Activated naive CD4-positive, alpha-beta T cell treated with anti-CD3 and anti-CD28 coated beads, Interleukin-2, amount 50 U/mL, for 16 hours (primary cell): ENCODE measurements at regions not wholly inside any gene's neighbourhood (a gene's known extent, or its start where the extent isn't known, plus 50 kb on each side); places are given as distances from the start of the nearest gene placed in this dataset.
"Not testable (repeated sequence)": the region's sequence is repeated elsewhere in the genome, so short reads cannot be mapped to it uniquely, and the experiment has no call there.

Experiments used
- DNase-seq: peaks from one replicate; pipeline ENCODE4 v3.0.0-alpha.2; 2020

GRCh38 chr19:27419217-27419616 is 1793.7 kb downstream of the UQCRFS1 start:
- not testable (repeated sequence) for DNase-seq

GRCh38 chr19:27393591-27393990 is 1819.4 kb downstream of the UQCRFS1 start:
- DNase-seq: no peak

DNA sequence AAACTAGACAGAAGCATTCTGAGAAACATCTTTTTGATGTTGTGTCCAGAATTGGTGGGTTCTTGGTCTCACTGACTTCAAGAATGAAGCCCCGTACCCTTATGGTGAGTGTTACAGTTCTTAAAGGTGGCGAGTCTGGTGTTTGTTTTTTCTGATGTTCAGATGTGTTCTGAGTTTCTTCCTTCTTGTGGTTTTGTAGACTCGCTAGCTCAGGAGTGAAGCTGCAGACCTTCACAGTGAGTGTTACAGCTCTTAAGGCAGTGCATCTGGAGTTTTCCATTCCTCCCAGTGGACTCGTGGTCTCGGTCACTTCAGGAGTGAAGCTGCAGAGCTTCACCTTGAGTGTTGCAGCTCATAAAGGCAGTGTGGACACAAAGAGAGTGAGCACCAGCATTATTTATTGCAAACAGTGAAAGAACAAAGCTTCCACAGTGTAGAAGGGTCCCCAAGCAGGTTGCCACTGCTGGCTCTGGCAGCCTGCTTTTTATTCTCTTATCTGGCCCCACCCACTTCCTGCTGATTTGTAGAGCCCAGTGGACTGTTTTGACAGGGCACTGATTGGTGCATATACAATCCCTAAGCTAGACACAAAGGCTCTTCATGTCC is 1820.8 kb downstream of the UQCRFS1 start:
- DNase-seq: peak; percentile 1

GRCh38 chr19:27379306-27379705 is 1833.6 kb downstream of the UQCRFS1 start:
- not testable (repeated sequence) for DNase-seq

DNA sequence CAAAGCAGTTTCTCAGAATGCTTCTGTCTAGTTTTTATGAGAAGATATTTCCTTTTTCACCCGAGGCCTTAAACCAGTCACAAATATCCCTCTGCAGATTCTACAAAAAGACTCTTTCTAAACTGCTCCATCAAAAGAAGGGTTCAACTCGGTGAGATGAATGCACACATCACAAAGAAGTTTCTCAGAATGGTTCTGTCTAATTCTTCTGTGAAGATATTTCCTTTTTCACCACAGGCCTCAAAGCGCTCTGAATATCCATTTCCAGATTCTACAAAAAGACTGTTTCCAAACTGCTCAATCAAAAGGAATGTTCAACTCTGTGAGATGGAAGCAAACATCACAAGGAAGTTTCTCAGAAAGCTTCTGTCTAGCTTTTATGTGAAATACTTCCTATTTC is 1843.3 kb downstream of the UQCRFS1 start:
- DNase-seq: not testable (repeated sequence)

DNA sequence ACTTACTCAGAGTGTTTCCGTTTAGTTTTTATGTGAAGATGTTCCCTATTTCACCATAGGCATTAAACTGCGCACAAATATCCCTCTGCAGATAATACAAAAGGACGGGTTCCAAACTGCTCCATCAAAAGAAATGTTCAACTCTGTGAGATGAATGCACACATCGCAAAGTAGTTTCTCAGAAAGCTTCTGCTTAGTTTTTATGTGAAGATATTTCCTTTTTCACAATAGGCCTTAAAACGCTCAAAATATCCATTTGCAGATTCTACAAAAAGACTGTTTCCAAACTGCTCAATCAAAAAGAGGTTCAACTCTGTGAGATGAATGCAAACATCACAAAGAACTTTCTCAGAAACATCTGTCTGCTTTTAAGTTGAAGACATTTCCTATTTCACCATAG is 1850.5 kb downstream of the UQCRFS1 start:
- DNase-seq: not testable (repeated sequence)

DNA sequence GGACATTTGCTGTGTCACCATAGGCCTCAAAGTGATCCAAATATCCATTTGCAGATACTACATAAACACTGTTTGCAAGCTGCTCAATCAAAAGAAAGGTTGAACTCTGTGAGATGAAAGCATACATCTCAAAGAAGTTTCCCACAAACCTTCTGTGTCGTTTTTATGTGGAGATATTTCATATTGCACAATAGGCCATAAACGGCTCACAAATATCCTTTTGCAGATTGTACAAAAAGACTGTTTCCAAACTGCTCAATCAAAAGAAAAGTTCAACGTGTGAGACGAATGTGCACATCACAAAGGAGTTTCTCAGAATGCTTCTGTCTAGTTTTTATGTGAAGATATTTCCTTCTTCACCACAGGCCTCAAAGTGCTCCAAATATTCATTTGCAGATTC is 1857.4 kb downstream of the UQCRFS1 start:
- DNase-seq: not testable (repeated sequence)
